Stimulated activated naive B cell treated with anti-CD40 and anti-IgM and Interleukin-4, amounts not matched to agents 10 μg/mL and 1 μg/mL and 100 μg/mL, for 72 hours (primary cell): ENCODE measurements at regions not wholly inside any gene's neighbourhood (a gene's known extent, or its start where the extent isn't known, plus 50 kb on each side); places are given as distances from the start of the nearest gene placed in this dataset.
"Not testable (repeated sequence)": the region's sequence is repeated elsewhere in the genome, so short reads cannot be mapped to it uniquely, and the experiment has no call there.

Experiments
- ATAC-seq, 2 donors: fragments of 150-1000 bp; cut with Tn5 transposase; replicated peaks; 2 replicates each; pipeline ENCODE4 v1.10.0; 2021; ENCODE audit warnings: moderate library complexity in 1 of 2
- DNase-seq: peaks from one replicate; pipeline ENCODE4 v3.0.0; 2021
- H3K27ac Mint-ChIP-seq: one replicate; pipeline ENCODE4 v1.8.0; 2022; ENCODE audit warnings: mild to moderate bottlenecking, mixed read lengths
- H3K27me3 Mint-ChIP-seq, 2 donors: one replicate each; pipeline ENCODE4 v1.8.0; 2022; ENCODE audit warnings: mixed read lengths in 2 of 2
- H3K36me3 Mint-ChIP-seq, 2 donors: one replicate each; pipeline ENCODE4 v1.8.0; 2022; ENCODE audit warnings: mixed read lengths in 2 of 2, mild to moderate bottlenecking in 1 of 2
- H3K4me1 Mint-ChIP-seq, 2 donors: one replicate each; pipeline ENCODE4 v1.8.0; 2022; ENCODE audit warnings: mixed read lengths in 2 of 2, mild to moderate bottlenecking in 1 of 2
- H3K4me3 Mint-ChIP-seq, 2 donors: one replicate each; pipeline ENCODE4 v1.8.0; 2022; ENCODE audit warnings: mild to moderate bottlenecking in 2 of 2, mixed read lengths in 2 of 2, moderate library complexity in 1 of 2
- H3K9me3 Mint-ChIP-seq, 2 donors: one replicate each; pipeline ENCODE4 v1.8.0; 2022; ENCODE audit warnings: mixed read lengths in 2 of 2, mild to moderate bottlenecking in 1 of 2

DNA sequence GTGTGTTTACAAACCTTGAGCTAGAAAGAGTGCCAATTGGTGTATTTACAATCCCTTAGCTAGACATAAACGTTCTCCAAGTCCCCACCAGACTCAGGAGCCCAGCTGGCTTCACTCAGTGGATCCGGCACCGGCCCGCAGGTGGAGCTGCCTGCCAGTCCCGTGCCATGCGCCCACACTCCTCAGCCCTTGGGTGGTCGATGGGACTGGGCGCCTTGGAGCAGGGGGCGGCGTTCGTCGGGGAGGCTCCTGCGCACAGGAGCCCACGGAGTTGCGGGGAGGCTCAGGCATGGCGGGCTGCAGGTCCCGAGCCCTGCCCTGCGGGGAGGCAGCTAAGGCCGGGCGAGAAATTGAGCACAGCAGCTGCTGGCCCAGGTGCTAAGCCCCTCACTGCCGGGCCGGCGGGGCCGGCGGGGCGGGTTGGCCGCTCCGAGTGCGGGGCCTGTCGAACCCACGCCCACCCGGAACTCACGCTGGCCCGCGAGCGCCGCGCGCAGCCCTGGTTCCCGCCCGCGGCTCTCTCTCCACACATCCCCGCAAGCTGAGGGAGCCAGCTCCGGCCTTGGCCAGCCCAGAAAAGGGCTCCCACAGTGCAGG, 1188.0 kb downstream of the NXPH1 start:
- H3K27me3 Mint-ChIP-seq, H3K36me3 Mint-ChIP-seq, DNase-seq, H3K4me3 Mint-ChIP-seq, H3K27ac Mint-ChIP-seq, ATAC-seq, H3K4me1 Mint-ChIP-seq: not testable (repeated sequence)
- peaks cover 4 to 14% of the 10 kb centered on the region in 2 donors for H3K9me3 Mint-ChIP-seq

DNA sequence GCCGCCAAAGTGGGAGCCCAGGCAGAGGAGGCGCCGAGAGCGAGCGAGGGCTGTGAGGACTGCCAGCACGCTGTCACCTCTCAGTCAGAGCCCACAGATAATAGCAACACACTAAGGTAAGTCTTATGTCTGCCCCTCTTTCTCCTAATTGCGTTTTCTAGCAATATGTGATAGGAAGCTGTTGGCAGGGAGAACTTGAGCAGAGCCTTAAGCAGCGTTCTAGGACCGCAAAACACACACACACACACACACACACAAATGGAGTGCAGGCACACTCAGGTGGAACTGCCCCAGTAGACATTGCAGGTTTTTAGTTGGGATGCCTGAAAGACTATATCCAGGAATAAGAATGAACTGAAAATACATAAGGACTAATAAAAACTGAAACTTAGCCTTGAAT, 1188.5 kb downstream of the NXPH1 start:
- DNase-seq (no peak), ATAC-seq (no peak)
- no peaks in the 10 kb centered on the region for H3K27me3 Mint-ChIP-seq
- H3K4me1 Mint-ChIP-seq, result no peaks in the 10 kb centered on the region
- no peak overlapping the region for H3K4me3 Mint-ChIP-seq
- H3K27ac Mint-ChIP-seq, result no peak overlapping the region
- no peaks in the 10 kb centered on the region for H3K36me3 Mint-ChIP-seq
- peaks cover 4 to 14% of the 10 kb centered on the region in 2 donors for H3K9me3 Mint-ChIP-seq

DNA sequence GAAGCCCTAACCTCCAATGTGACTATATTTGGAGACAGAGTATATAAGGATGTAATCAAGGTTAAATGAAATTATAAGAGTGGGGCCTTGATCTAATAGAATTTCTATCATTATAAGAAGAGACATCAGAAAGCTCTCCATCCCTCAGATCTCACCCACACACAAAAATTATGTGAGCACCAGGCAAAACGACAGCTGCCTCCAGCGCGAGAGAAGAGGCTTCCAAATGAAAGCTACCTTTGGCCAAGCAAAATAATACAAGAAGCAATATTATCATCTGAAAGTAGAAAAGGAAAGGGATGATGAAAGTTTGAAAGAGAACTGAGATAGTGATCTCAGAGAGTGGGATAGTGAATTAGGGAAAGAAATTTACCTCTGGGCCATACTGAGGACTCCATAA, 1192.5 kb downstream of the NXPH1 start:
- no peaks in the 10 kb centered on the region for H3K27me3 Mint-ChIP-seq
- peaks cover 4 to 17% of the 10 kb centered on the region in 2 donors for H3K9me3 Mint-ChIP-seq
- H3K4me3 Mint-ChIP-seq, result no peak overlapping the region
- no peak overlapping the region for H3K27ac Mint-ChIP-seq
- no peak for ATAC-seq
- H3K4me1 Mint-ChIP-seq, result no peaks in the 10 kb centered on the region
- no peaks in the 10 kb centered on the region for H3K36me3 Mint-ChIP-seq
- no peak for DNase-seq

DNA sequence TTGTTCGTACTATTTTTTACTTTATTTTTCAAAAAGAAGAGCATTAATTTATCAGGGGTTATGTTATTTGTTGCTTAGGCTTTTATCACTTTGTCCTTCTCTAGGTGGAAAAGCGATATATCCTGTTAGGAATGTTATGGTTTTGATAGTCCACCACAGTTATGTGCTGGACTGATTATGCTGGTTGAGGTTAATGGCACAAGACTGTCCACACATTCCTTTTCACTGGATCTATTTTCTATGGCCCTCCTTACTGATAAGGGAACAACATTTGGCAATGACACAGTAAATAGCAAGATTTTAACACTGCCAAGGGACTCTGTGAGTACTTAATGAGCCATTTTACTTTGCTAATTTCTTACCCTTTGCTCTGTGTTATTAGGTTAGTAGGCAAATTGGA, 1212.3 kb downstream of the NXPH1 start:
- Mint-ChIP-seq H3K27me3 (no peaks in the 10 kb centered on the region), H3K4me1 (no peaks in the 10 kb centered on the region)

DNA sequence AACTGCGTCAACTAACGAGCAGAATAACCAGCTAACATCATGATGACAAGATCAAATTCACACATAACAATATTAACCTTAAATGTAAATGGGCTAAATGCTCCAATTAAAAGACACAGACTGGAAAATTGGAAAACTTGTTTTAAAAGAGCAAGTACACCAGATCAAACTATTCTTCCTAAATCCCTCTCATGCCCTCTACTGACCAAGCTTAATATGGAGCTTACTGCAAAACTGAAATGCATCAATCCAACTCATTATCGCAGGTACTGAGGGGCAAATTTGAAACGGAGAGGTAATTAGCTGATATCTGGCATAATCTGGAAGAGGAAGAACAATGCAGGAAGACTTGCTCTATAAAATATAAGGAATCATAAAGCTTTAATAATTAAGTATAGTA, 1223.8 kb downstream of the NXPH1 start:
- Mint-ChIP-seq H3K4me3 (no peak overlapping the region), H3K27me3 (no peaks in the 10 kb centered on the region), H3K9me3 (peaks cover 5 to 12% of the 10 kb centered on the region in 2 donors), H3K36me3 (no peaks in the 10 kb centered on the region), H3K27ac (no peak overlapping the region), H3K4me1 (no peaks in the 10 kb centered on the region)
- no peak for ATAC-seq
- no peak for DNase-seq

More for the DNA sequence above, 1212.3 kb downstream of the NXPH1 start:
- Mint-ChIP-seq H3K36me3 (no peaks in the 10 kb centered on the region), H3K27ac (no peak overlapping the region), H3K4me3 (no peak overlapping the region), H3K9me3 (peaks cover 0 to 4% of the 10 kb centered on the region in 2 donors)
- DNase-seq (no peak), ATAC-seq (no peak)

DNA sequence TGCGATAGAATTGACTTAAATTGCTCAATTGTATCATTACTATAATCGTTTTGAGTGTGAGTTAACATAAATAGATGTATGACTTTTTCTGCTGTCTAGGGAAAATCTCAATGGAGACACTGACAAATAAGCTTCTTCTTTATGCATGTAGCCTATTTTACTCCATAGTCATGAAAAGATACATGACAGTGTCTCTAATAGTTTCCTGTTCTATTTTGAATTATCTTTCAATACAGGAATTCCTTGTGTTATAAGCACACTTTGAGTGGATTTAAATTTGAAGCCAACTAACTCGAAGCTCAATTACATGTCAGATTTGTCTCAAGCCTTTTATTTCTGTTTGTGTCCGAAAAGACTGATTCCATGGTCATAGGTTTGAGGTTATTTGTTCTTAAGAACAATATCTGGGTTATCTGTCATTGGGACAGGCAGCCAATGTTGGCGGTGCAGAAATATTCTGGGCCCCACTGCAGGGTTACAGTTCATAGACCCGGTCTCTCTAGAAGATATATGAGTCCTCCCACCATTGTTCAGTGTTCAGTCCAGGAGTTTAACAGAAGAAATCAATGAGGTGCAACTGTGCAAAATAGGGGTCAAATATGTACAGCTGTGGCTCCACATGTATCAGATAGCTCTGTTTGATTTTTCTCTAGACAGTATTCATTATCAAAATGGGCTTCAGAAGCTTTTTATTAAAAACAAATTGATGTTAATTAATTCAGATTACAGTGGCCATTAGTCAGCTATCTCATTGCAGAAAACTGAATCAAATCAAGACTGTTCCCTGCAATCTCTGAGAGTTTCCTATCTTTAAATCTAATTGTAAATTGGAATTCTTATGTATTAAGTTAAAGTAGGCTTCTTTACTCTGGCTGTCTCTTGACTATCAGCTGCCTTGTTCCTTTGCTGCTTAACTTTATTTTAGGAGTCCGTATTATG, 1238.8 kb downstream of the NXPH1 start:
- no peak overlapping the region for H3K27ac Mint-ChIP-seq

DNA sequence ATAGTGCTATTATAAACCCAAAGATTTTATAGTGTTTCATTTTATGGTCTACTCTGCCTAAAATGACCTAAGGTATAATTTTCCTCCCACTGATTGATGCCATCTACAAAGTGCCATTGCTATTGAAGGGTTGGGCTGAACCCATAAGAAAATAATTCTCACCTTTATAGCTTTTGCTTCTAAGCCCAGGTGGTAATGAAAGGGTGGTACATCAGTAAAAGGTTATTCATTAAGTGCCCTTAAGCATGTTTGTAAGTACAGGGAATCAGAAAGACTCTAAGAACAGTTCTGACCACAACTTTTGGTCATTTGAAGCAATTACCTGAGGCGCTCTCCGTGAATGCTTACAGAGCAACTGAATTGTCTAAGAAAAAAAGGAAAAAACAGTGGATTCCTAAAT, 1247.3 kb downstream of the NXPH1 start:
- Mint-ChIP-seq H3K36me3 (no peaks in the 10 kb centered on the region), H3K27me3 (no peaks in the 10 kb centered on the region), H3K4me3 (no peak overlapping the region), H3K27ac (no peak overlapping the region), H3K9me3 (peaks cover 4 to 5% of the 10 kb centered on the region in 2 donors), H3K4me1 (no peaks in the 10 kb centered on the region)
- ATAC-seq (no peak), DNase-seq (no peak)

More for the DNA sequence above, 1238.8 kb downstream of the NXPH1 start:
- Mint-ChIP-seq H3K4me3 (no peak overlapping the region), H3K27me3 (no peaks in the 10 kb centered on the region), H3K9me3 (peaks cover 0 to 4% of the 10 kb centered on the region in 2 donors), H3K36me3 (no peaks in the 10 kb centered on the region), H3K4me1 (no peaks in the 10 kb centered on the region)
- no peak for ATAC-seq
- no peak for DNase-seq

DNA sequence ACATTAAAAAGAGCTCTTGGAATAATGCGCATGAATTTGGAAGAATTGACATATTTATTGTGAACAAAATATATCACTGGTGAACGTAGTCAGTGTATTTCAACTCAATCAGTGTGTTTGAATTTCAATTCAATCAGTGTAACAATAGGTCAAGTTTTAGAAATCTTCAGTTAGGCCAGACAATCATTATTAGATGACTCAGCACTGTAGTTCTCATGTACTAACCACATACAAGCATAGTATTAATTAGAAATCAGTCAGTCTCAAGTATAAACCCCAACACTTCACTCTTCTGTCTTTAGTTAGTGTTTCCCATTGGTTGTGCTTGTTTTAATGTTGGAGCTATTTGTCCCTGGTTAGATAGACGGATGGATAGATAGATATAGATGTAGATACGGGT, 1247.9 kb downstream of the NXPH1 start:
- no peak for DNase-seq
- H3K27ac Mint-ChIP-seq, result no peak overlapping the region
- H3K36me3 Mint-ChIP-seq, result no peaks in the 10 kb centered on the region
- H3K9me3 Mint-ChIP-seq, result peaks cover 4 to 5% of the 10 kb centered on the region in 2 donors
- H3K27me3 Mint-ChIP-seq, result no peaks in the 10 kb centered on the region
- no peak overlapping the region for H3K4me3 Mint-ChIP-seq
- no peaks in the 10 kb centered on the region for H3K4me1 Mint-ChIP-seq
- ATAC-seq, result no peak

DNA sequence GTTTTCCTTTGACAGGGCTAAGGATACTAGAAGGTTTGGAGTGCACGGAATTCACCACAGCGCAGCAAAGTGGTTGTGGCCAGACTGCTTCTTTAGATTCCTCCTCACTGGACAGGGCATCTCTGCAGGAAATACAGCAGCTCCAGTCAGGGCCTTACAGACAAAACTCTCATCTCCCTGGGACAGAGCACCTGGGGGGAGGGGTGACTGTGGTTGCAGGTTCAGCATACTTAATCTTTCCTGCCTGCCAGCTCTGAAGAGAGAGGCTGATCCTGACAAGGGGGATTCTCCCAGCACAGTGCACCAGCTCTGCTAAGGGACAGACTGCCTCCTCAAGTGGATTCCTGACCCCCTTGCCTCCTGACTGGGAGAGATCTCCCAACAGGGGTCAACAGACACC, 1257.9 kb downstream of the NXPH1 start:
- Mint-ChIP-seq H3K9me3 (peaks cover 10 to 12% of the 10 kb centered on the region in 2 donors), H3K4me3 (no peak overlapping the region), H3K36me3 (no peaks in the 10 kb centered on the region), H3K27ac (no peak overlapping the region), H3K27me3 (no peaks in the 10 kb centered on the region), H3K4me1 (no peaks in the 10 kb centered on the region)
- no peak for DNase-seq
- ATAC-seq, result no peak

DNA sequence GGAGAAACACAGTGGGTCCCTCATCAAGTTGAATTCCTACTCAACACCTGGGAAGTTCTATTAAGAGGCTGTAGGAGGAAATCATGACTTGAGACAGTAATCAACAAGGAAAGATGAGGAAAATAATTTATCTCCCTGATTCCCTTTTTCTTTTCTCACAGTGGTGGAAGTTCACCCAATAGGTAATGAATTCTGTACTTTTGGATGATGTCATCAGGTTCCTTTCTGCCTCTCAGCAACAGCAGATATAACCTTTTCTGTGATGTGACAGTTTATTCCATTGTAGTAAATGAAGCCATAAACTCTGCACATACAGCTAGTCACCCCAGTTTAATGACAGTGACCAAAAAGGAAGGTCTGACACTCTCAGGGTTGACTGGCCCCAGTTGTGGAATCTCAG, 1265.0 kb downstream of the NXPH1 start:
- Mint-ChIP-seq H3K4me3 (no peak overlapping the region), H3K27me3 (no peaks in the 10 kb centered on the region), H3K36me3 (no peaks in the 10 kb centered on the region), H3K27ac (no peak overlapping the region), H3K9me3 (peaks cover 0 to 4% of the 10 kb centered on the region in 2 donors), H3K4me1 (no peaks in the 10 kb centered on the region)
- ATAC-seq, result no peak
- no peak for DNase-seq

DNA sequence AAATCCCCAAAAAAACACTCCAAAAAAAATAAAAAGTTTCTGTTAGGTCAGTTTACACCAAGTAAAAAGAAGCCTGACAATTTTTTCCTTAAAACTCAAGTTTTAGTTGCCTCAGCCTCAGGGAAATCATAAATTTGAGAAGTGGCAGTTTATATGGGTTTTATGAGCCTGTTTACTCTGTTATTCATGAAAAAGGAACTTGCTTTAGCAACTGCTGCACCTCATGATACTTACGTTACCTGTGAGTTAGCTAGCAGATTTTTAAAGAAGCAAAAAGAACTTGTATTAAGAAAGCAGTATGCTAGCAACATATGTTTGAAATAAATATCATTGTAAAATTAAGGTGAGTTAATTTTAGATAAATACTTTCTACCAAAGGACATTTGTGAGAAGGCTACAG, 1264.5 kb upstream of the PHF14 start:
- H3K4me1 Mint-ChIP-seq, result no peaks in the 10 kb centered on the region
- DNase-seq (no peak), ATAC-seq (no peak)
- H3K36me3 Mint-ChIP-seq, result no peaks in the 10 kb centered on the region
- no peaks in the 10 kb centered on the region for H3K27me3 Mint-ChIP-seq
- H3K4me3 Mint-ChIP-seq, result no peak overlapping the region
- no peak overlapping the region for H3K27ac Mint-ChIP-seq
- no peaks in the 10 kb centered on the region for H3K9me3 Mint-ChIP-seq

DNA sequence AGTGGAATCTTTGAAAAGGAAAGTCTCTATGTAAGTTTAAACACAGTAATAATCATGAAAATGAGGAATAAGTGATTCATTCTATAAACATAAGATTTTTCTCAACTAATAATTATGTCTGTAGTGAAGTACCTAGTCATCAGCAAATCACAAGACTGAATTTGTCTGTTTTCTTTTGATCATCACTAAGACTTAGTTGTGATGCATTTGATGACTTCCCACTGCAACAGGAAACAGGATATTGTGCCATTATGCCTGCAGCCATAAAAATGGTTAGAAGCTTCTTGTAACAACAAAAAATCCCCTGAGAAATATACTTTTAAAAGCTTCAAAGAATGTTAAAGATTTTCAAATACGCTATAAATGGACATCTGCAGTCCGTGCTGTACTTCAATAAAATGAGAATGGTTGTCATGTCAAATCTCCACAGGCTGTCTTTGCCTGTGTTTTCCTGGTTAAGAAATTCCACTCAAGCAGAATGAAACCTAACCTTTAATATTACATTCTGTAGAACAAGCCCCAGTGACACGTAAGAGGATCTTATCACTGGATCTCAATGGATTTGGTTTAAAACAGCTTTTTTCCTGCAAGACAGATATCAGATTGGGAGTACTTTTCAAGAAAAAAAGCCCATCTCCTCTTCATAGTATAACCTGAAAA, 1262.3 kb upstream of the PHF14 start:
- peaks cover 0 to 2% of the 10 kb centered on the region in 2 donors for H3K9me3 Mint-ChIP-seq
- ATAC-seq, result no peak

DNA sequence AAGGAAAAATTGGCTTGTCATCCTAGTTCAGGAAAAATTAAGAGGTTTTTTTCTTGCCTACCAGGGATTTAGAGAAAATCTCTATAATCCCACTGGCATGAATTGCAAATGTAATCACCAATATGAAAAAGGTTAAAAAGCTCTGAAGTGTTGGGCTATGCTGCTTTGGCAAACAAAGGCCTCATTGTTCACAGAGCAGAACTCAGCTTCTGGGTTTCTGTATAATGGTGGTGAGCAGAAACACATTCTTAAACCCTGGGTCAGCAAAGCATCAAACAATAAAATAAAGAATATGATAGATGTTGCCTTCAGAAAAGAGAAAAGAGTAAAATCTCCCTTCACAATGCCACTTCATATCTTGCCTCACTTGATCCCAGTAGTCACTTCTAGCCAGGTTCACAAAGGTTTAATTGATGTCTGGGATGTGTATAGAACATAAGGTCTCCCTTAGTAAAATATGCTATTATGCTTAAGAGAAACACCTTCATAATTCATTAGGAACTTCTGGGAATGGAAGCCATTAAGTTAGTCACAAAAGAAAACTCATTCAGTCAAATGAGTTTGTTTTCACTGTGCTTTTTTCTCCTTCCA, 1255.5 kb upstream of the PHF14 start:
- Mint-ChIP-seq H3K36me3 (no peaks in the 10 kb centered on the region), H3K27ac (no peak overlapping the region), H3K4me1 (no peaks in the 10 kb centered on the region), H3K9me3 (peaks cover 0 to 4% of the 10 kb centered on the region in 2 donors), H3K4me3 (no peak overlapping the region), H3K27me3 (no peaks in the 10 kb centered on the region)
- DNase-seq, result no peak
- ATAC-seq, result no peak

More for the DNA sequence above, 1262.3 kb upstream of the PHF14 start:
- Mint-ChIP-seq H3K4me3 (no peak overlapping the region), H3K27ac (no peak overlapping the region), H3K36me3 (no peaks in the 10 kb centered on the region), H3K4me1 (no peaks in the 10 kb centered on the region), H3K27me3 (no peaks in the 10 kb centered on the region)
- no peak for DNase-seq

DNA sequence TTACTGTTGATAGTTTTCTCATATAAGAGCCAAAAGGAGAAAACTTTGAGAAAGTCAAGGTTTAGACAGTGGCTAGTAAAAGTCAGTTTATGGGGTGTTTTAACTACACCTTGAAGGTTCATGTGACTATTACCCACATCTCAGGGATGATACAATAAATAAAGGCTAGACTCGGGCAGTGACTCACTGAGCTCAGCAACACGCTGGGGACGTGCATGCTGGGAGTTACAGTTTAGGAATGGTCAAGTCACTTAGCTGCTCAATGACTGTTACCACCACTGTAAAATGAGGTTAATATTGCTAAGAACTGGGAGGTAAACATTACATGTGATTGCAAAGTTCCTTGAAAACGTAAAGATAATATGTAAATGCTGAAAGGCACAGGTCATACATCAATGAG, 1254.4 kb upstream of the PHF14 start:
- Mint-ChIP-seq H3K4me1 (no peaks in the 10 kb centered on the region), H3K36me3 (no peaks in the 10 kb centered on the region), H3K4me3 (no peak overlapping the region), H3K27me3 (no peaks in the 10 kb centered on the region), H3K27ac (no peak overlapping the region), H3K9me3 (peaks cover 0 to 4% of the 10 kb centered on the region in 2 donors)
- DNase-seq, result no peak
- no peak for ATAC-seq
